Transverse colon (tissue), 4 donors: ENCODE measurements at regions not wholly inside any gene's neighbourhood (a gene's known extent, or its start where the extent isn't known, plus 50 kb on each side); places are given as distances from the start of the nearest gene placed in this dataset.
A peak's percentile ranks its signal among the peaks of the same experiment; 100 is the strongest.

Source experiments
- DNase-seq: peaks from one replicate; pipeline ENCODE4 v3.0.0-alpha.2; 2019
- H3K27ac ChIP-seq, 4 donors: fragments of 200-600 bp; sonication (generic); 2 replicates each; pipeline ENCODE4 v1.5.1; 2016 to 2018; ENCODE audit warnings: inconsistent platforms in 4 of 4
- H3K27me3 ChIP-seq: fragments of 200-600 bp; sonication (generic); 2 replicates; pipeline ENCODE4 v1.5.1; 2017; ENCODE audit warnings: inconsistent platforms
- H3K36me3 ChIP-seq, 4 donors: fragments of 200-600 bp; sonication (generic); 2 replicates each; pipeline ENCODE4 v1.5.1; 2017 to 2019; ENCODE audit warnings: inconsistent platforms in 4 of 4
- H3K4me1 ChIP-seq, 4 donors: fragments of 200-600 bp; sonication (generic); 2 replicates each; pipeline ENCODE4 v1.5.1; 2017 to 2020; ENCODE audit warnings: inconsistent platforms in 4 of 4
- H3K4me3 ChIP-seq, 4 donors: fragments of 200-600 bp; sonication (generic); 1 replicate in 1 of 4; 2 replicates in 3 of 4; pipeline versions ENCODE4 v1.5.1 to v1.6.1; 2017 to 2019; ENCODE audit warnings: inconsistent platforms in 4 of 4
- H3K9me3 ChIP-seq, 2 donors: fragments of 200-600 bp; sonication (generic); 2 replicates each; pipeline ENCODE4 v1.5.1; 2017 to 2019; ENCODE audit warnings: inconsistent platforms in 2 of 2
- CTCF ChIP-seq, 5 experiments: fragments of 200-600 bp in 3 of 5; fragments of 450-650 bp in 2 of 5; sonication (generic) in 3 of 5; IDR thresholded peaks; 1 replicate in 2 of 5; 2 replicates in 3 of 5; pipeline ENCODE4 v1.5.1; 2016 to 2017; ENCODE audit warnings: antibody characterized with exemption in 5 of 5, inconsistent platforms in 3 of 5, mild to moderate bottlenecking in 2 of 5, moderate library complexity in 1 of 5
- EP300 ChIP-seq: sonication (generic); formaldehyde crosslinking; IDR thresholded peaks from one replicate; pipeline ENCODE4 v1.6.1; 2017; ENCODE audit warnings: antibody characterized with exemption, low read depth
- POLR2A ChIP-seq: fragments of 450-650 bp; IDR thresholded peaks from one replicate; pipeline ENCODE4 v1.6.1; 2016; ENCODE audit warnings: antibody characterized with exemption, mild to moderate bottlenecking, moderate library complexity
- POLR2AphosphoS5 ChIP-seq, 3 donors: sonication (generic); formaldehyde crosslinking; IDR thresholded peaks; one replicate each; pipeline ENCODE4 v1.6.1; 2016; ENCODE audit warnings: antibody characterized with exemption in 3 of 3
- WGBS, 2 donors: methylation state at CpG; one replicate each; pipeline ENCODE4 v1.1.5; 2018; ENCODE audit warnings: low coverage in 1 of 2; 5-methylcytosine and 5-hydroxymethylcytosine counted together
- in situ Hi-C, 4 donors: fragments of 200-750 bp; cut with MboI; loops; one replicate each; pipeline versions ENCODE4 v1.15.0 to v1.15.1; 2017; ENCODE audit warnings: low sequenced_read_pairs in 3 of 4, low pct_ligation_motif_present in 1 of 4, low pct_unique_long_range_greater_than_20kb in 1 of 4
- intact Hi-C: fragments of 100-400 bp; cut with DNase I; formaldehyde crosslinking; loops from one replicate; pipeline ENCODE4 v1.15.1; 2023; ENCODE audit warnings: low total_unique reads

- TF ChIP-seq EP300: no peak
- TF ChIP-seq POLR2AphosphoS5 (IDR thresholded peaks at IDR 0.05): no peak
- TF ChIP-seq CTCF (IDR thresholded peaks at IDR 0.05): no peak
- TF ChIP-seq POLR2A: no peak
- no peak overlapping the region for H3K4me3 ChIP-seq
- no peaks in the 10 kb centered on the region for H3K9me3 ChIP-seq
- intact Hi-C loops: no loop called here
- in situ Hi-C loops: no loop called here
- H3K27me3 ChIP-seq: no peaks in the 10 kb centered on the region
- DNase-seq: no peak
- H3K36me3 ChIP-seq: no peaks in the 10 kb centered on the region
- H3K27ac ChIP-seq: no peak overlapping the region
- H3K4me1 ChIP-seq: no peaks in the 10 kb centered on the region
These were observed 54.3 kb downstream of the HAND2 start for GRCh38 chr4:173475751-173476150.

GRCh38 chr4:173469622-173470021 lies 60.4 kb downstream of the HAND2 start:
- TF ChIP-seq POLR2A (no peak), POLR2AphosphoS5 (IDR thresholded peaks at IDR 0.05) (no peak), EP300 (no peak), CTCF (IDR thresholded peaks at IDR 0.05) (no peak)
- intact Hi-C loops (loop anchor here (1.0 kb wide), 1 partner anchor 36 kb away; no protein-coding TSS in a partner anchor), in situ Hi-C loops (no loop called here)
- Histone ChIP-seq H3K27ac (no peak overlapping the region), H3K9me3 (no peaks in the 10 kb centered on the region), H3K4me1 (no peaks in the 10 kb centered on the region), H3K36me3 (no peaks in the 10 kb centered on the region), H3K27me3 (no peaks in the 10 kb centered on the region), H3K4me3 (no peak overlapping the region)
- WGBS, 2 donors: 92 to 94% methylated on average over 4 to 7 of the region's 7 CpGs
- DNase-seq: no peak

- in situ Hi-C loops (no loop called here), intact Hi-C loops (no loop called here)
- H3K9me3 ChIP-seq: no peaks in the 10 kb centered on the region
- H3K27me3 ChIP-seq: no peaks in the 10 kb centered on the region
- no peaks in the 10 kb centered on the region for H3K4me1 ChIP-seq
- no peaks in the 10 kb centered on the region for H3K36me3 ChIP-seq
- TF ChIP-seq POLR2AphosphoS5 (IDR thresholded peaks at IDR 0.05) (no peak), EP300 (no peak), POLR2A (no peak), CTCF (IDR thresholded peaks at IDR 0.05) (no peak)
- no peak overlapping the region for H3K4me3 ChIP-seq
- DNase-seq: no peak
- no peak overlapping the region for H3K27ac ChIP-seq
These were observed 61.7 kb downstream of the HAND2 start for GRCh38 chr4:173468314-173468713.

- DNase-seq: no peak
- in situ Hi-C loops: no loop called here
- intact Hi-C loops: no loop called here
- 50 to 64% methylated on average over 1 to 2 of the region's 2 CpGs for WGBS, 2 donors
- no peak overlapping the region for H3K4me3 ChIP-seq
- H3K9me3 ChIP-seq: no peaks in the 10 kb centered on the region
- no peaks in the 10 kb centered on the region for H3K36me3 ChIP-seq
- TF ChIP-seq POLR2AphosphoS5 (IDR thresholded peaks at IDR 0.05) (no peak), EP300 (no peak), CTCF (IDR thresholded peaks at IDR 0.05) (no peak), POLR2A (no peak)
- no peaks in the 10 kb centered on the region for H3K27me3 ChIP-seq
- H3K27ac ChIP-seq: peak overlapping the region in 1 of 4 donors; percentile 16
- no peaks in the 10 kb centered on the region for H3K4me1 ChIP-seq
These were observed 63.9 kb downstream of the HAND2 start for GRCh38 chr4:173466101-173466500.
